ENCODE measurements at regions not wholly inside any gene's neighbourhood (a gene's known extent, or its start where the extent isn't known, plus 50 kb on each side); places are given as distances from the start of the nearest gene placed in this dataset.

DNA sequence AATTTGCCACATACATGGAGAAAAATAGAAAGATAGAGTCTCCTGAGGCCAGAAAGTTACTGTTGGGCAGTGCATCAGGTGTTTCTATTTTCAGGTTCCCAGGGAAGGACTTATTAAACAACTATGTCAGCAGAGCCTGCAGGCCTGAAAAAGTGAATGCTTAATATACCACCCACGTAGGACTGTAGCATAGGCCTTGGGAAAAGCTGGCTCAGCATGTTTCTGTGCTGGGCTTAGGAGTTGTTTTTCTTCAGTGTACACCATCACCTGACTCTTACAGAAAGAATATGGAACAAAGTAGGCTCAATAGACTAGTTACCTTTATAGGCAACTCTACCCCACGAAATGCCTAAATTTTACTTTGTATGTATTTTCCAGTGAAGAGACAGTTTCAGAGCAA is 1385.9 kb downstream of the FAM133A start:
- TF ChIP-seq, protein P1, sequence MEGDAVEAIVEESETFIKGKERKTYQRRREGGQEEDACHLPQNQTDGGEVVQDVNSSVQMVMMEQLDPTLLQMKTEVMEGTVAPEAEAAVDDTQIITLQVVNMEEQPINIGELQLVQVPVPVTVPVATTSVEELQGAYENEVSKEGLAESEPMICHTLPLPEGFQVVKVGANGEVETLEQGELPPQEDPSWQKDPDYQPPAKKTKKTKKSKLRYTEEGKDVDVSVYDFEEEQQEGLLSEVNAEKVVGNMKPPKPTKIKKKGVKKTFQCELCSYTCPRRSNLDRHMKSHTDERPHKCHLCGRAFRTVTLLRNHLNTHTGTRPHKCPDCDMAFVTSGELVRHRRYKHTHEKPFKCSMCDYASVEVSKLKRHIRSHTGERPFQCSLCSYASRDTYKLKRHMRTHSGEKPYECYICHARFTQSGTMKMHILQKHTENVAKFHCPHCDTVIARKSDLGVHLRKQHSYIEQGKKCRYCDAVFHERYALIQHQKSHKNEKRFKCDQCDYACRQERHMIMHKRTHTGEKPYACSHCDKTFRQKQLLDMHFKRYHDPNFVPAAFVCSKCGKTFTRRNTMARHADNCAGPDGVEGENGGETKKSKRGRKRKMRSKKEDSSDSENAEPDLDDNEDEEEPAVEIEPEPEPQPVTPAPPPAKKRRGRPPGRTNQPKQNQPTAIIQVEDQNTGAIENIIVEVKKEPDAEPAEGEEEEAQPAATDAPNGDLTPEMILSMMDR (IDR thresholded peaks at IDR 0.05; ENCODE audit: low read length): no peak
- TF ChIP-seq EZH2phosphoT487 (IDR thresholded peaks at IDR 0.05; ENCODE audit: low read length) (no peak), EZH2 (optimal IDR thresholded peaks at IDR 0.05; ENCODE audit: low read depth, low read length) (no peak)

Data from MM.1S (cell line).